ENCODE measurements at regions not wholly inside any gene's neighbourhood (a gene's known extent, or its start where the extent isn't known, plus 50 kb on each side); places are given as distances from the start of the nearest gene placed in this dataset.

- TF ChIP-seq CTCF (IDR thresholded peaks at IDR 0.05) (no peak), POLR2A (IDR thresholded peaks at IDR 0.05) (no peak)
These were observed 147.5 kb upstream of the PLN start for GRCh38 chr6:118400582-118400981.
